Duodenal mucosa (tissue), 2 donors: ENCODE measurements at regions not wholly inside any gene's neighbourhood (a gene's known extent, or its start where the extent isn't known, plus 50 kb on each side); places are given as distances from the start of the nearest gene placed in this dataset.

Experiments
- H3K27ac ChIP-seq: one replicate; pipeline ENCODE4 v1.7.0; 2013; ENCODE audit warnings: low read depth, low read length
- H3K27me3 ChIP-seq, 2 donors: one replicate each; pipeline ENCODE4 v1.7.0; 2013; ENCODE audit warnings: low read length in 2 of 2, control low read depth in 1 of 2; ENCODE audit not compliant: insufficient read depth in 2 of 2, control insufficient read depth in 1 of 2
- H3K36me3 ChIP-seq, 2 donors: one replicate each; pipeline ENCODE4 v1.7.0; 2013; ENCODE audit warnings: low read length in 2 of 2, control low read depth in 1 of 2; ENCODE audit not compliant: insufficient read depth in 2 of 2, control insufficient read depth in 1 of 2
- H3K4me1 ChIP-seq, 2 donors: one replicate each; pipeline ENCODE4 v1.7.0; 2013; ENCODE audit warnings: low read length in 2 of 2, control low read depth in 1 of 2; ENCODE audit not compliant: insufficient read depth in 2 of 2, control insufficient read depth in 1 of 2
- H3K4me3 ChIP-seq, 2 donors: one replicate each; pipeline ENCODE4 v1.7.0; 2013; ENCODE audit warnings: low read length in 2 of 2, low read depth in 1 of 2
- H3K9ac ChIP-seq, 2 donors: one replicate each; pipeline ENCODE4 v1.7.0; 2013; ENCODE audit warnings: low read length in 2 of 2, low read depth in 1 of 2
- H3K9me3 ChIP-seq, 2 donors: one replicate each; pipeline ENCODE4 v1.7.0; 2013; ENCODE audit warnings: low read length in 2 of 2, control low read depth in 1 of 2; ENCODE audit not compliant: control insufficient read depth in 1 of 2

- Histone ChIP-seq H3K9ac (no peak overlapping the region), H3K9me3 (peaks cover 0 to 4% of the 10 kb centered on the region in 2 donors), H3K27ac (no peak overlapping the region), H3K36me3 (no peaks in the 10 kb centered on the region), H3K4me3 (no peak overlapping the region), H3K27me3 (no peaks in the 10 kb centered on the region), H3K4me1 (no peaks in the 10 kb centered on the region)
These were observed 181.1 kb upstream of the RBMS3 start for GRCh38 chr3:29099775-29100174.

DNA sequence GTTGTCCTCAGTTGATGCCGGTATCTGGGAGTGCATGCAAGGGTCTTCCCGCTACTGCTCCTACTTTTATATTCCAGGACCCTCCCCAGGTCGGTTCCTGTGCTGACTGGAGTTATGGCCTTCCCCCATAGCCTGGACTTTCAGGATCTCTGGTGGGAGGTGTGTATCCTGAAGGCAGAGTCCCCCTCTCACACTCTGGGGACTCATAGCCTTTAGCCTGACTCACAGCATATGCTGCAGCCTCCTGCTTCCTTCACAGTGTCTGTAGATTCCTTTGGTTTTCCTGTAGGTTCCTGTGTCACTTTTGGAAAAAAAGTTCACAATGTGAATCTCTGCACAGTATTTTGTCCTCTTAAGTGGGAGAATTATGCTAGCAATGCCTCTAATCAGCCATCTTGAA, 180.6 kb upstream of the RBMS3 start:
- H3K4me1 ChIP-seq = no peaks in the 10 kb centered on the region
- no peak overlapping the region for H3K27ac ChIP-seq
- no peaks in the 10 kb centered on the region for H3K27me3 ChIP-seq
- peaks cover 0 to 4% of the 10 kb centered on the region in 2 donors for H3K9me3 ChIP-seq
- no peak overlapping the region for H3K9ac ChIP-seq
- H3K4me3 ChIP-seq = no peak overlapping the region
- H3K36me3 ChIP-seq = no peaks in the 10 kb centered on the region

DNA sequence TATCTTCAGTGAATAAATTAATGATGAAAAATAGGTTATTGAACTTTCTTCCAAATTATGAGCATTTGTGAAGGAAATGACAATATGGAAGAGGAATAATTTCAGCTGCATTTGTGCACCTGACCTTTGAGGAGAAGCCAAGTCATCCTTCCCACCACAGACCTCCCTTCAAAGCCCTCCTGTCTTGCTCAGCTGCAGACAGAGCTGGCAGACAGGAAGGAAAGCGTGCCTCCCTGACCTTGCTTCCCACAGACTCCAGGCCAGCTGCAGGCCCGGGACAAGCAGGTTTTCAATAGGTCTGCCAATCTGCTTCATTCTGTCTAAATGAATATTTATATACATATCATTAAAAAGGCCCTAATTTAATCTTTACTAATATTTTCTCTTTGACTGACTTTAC, 152.9 kb upstream of the RBMS3 start:
- Histone ChIP-seq H3K4me1 (no peaks in the 10 kb centered on the region), H3K27me3 (no peaks in the 10 kb centered on the region), H3K36me3 (no peaks in the 10 kb centered on the region), H3K4me3 (no peak overlapping the region), H3K9me3 (no peaks in the 10 kb centered on the region), H3K9ac (no peak overlapping the region), H3K27ac (no peak overlapping the region)

DNA sequence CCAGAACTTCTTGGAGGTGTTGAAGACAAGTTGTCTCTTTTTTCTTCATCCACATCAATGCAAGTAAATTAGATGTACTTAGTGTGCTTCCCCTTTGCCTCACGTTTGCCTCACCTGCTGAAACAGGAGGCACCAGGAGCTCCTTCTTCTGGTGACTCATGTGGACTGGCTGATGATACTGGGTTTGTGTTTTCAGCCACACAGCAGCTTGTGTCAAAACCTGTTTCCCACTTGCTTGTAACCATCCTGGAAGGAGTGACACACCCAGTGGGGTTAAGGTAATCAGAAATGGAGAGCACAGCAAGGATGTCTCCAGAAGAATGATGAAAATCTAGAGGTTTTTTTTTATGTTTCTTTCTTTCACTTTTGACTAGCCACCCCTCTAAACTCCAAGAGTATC, 143.3 kb upstream of the RBMS3 start:
- Histone ChIP-seq H3K9me3 (no peaks in the 10 kb centered on the region), H3K4me1 (no peaks in the 10 kb centered on the region), H3K27ac (no peak overlapping the region), H3K4me3 (no peak overlapping the region), H3K36me3 (no peaks in the 10 kb centered on the region), H3K9ac (no peak overlapping the region), H3K27me3 (no peaks in the 10 kb centered on the region)

DNA sequence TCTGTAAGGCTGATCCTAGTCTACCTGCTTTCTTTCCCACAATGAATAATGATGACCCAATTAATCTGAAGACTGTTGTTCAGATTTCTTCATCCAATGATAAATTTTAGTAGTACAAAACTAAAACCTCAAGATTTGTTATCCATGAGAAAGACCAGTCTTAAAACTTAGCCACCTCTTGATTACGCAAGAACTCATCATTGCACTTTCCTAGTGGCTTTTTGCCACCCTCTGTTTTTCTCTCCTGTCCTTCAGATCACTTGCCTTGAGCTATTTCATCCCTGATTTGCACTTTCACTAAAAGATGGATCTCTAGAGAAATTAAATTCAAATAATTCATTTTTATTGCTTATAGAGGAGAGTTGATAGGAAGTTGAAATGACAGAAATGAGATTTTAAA, 142.7 kb upstream of the RBMS3 start:
- no peaks in the 10 kb centered on the region for H3K27me3 ChIP-seq

DNA sequence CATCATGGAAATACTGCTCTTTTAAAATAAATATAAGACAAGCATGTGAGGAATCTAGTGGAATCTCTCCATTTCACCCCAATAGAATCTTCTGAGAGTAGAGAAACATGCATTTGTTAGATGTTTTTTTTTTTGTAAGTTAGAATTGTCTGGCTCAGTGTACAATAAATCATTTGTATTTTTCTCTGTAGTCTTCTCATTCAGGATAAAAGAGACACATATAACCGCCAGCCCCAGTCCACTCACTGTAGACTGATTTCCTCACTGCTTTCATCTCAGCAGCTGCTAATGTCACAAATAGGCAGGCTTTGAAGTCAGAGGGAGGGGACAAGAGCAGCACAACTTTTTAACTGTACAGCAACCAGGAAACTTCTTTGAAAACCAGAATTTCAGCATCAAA, 140.2 kb upstream of the RBMS3 start:
- no peaks in the 10 kb centered on the region for H3K9me3 ChIP-seq
- H3K4me3 ChIP-seq = no peak overlapping the region
- no peak overlapping the region for H3K9ac ChIP-seq
- no peaks in the 10 kb centered on the region for H3K36me3 ChIP-seq
- H3K27ac ChIP-seq = no peak overlapping the region
- no peaks in the 10 kb centered on the region for H3K4me1 ChIP-seq
- no peaks in the 10 kb centered on the region for H3K27me3 ChIP-seq

More for the DNA sequence above, 142.7 kb upstream of the RBMS3 start:
- Histone ChIP-seq H3K4me1 (no peaks in the 10 kb centered on the region), H3K36me3 (no peaks in the 10 kb centered on the region), H3K27ac (no peak overlapping the region), H3K9ac (no peak overlapping the region), H3K4me3 (no peak overlapping the region), H3K9me3 (no peaks in the 10 kb centered on the region)

DNA sequence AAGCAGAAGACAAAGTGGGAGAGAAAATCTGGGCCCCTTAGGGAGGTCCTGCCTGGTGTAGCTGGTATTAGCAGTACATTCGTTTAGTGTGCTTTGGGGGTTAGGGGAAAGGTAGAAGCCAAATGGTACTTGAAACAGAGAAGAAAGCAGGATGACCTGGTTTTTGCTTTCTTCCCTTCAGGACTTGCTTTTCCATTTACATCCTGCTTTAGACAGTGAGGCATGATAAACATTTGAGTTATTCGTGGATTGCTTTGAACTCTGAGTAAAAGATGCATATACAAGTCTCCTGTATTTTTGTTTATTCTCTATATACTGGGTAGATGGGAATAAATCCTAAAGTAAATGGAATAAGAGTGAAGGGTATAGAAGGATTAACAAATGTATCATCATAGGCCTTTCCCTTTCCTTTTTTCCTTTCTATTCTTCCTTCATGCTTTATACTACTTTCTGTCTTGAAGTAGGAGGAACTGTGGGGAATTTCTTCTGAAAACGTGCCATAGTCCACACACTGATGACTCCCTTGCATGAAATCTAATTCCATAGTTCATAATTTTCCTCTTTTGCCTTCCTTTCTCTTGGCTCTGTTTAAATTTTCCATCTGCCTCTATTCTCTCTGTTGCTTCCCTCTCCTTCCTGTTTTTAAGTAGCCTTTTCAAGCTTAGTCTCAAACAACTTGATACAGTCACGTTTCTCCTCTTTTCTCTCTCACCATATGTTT, 139.5 kb upstream of the RBMS3 start:
- H3K9me3 ChIP-seq = no peaks in the 10 kb centered on the region
- no peak overlapping the region for H3K9ac ChIP-seq
- H3K36me3 ChIP-seq = no peaks in the 10 kb centered on the region
- no peaks in the 10 kb centered on the region for H3K4me1 ChIP-seq
- no peak overlapping the region for H3K4me3 ChIP-seq
- H3K27me3 ChIP-seq = no peaks in the 10 kb centered on the region
- H3K27ac ChIP-seq = no peak overlapping the region

DNA sequence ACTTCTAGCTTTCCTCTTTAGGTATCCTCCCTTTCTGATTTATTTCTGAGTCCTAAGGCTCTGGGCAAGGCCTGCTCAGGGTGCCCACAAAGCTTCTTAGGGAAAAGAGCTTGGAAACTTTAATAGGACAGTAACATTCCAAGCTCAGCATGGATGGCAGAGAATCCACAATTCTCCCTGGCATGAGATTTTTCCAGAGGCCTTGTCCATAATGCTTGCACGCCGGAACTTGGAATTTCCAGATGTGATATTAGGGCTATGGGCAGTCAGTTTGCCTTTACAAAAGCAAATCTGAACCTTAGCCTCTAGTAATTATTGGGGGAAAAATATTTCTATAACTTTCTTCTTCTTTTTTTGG, 139.0 kb upstream of the RBMS3 start:
- Histone ChIP-seq H3K9ac (no peak overlapping the region), H3K36me3 (no peaks in the 10 kb centered on the region), H3K27me3 (no peaks in the 10 kb centered on the region), H3K4me3 (no peak overlapping the region), H3K4me1 (no peaks in the 10 kb centered on the region), H3K27ac (no peak overlapping the region), H3K9me3 (no peaks in the 10 kb centered on the region)

- H3K4me3 ChIP-seq = no peak overlapping the region
- H3K36me3 ChIP-seq = no peaks in the 10 kb centered on the region
These were observed 137.7 kb upstream of the RBMS3 start for GRCh38 chr3:29143151-29143550.

GRCh38 chr3:29144361-29144760, 136.5 kb upstream of the RBMS3 start:
- H3K4me1 ChIP-seq = no peaks in the 10 kb centered on the region
- H3K36me3 ChIP-seq = no peaks in the 10 kb centered on the region
- H3K9me3 ChIP-seq = no peaks in the 10 kb centered on the region
- no peak overlapping the region for H3K27ac ChIP-seq
- H3K9ac ChIP-seq = no peak overlapping the region
- H3K27me3 ChIP-seq = no peaks in the 10 kb centered on the region
- no peak overlapping the region for H3K4me3 ChIP-seq

More at GRCh38 chr3:29143151-29143550, 137.7 kb upstream of the RBMS3 start:
- H3K9ac ChIP-seq = no peak overlapping the region
- no peaks in the 10 kb centered on the region for H3K4me1 ChIP-seq
- no peak overlapping the region for H3K27ac ChIP-seq
- no peaks in the 10 kb centered on the region for H3K27me3 ChIP-seq
- no peaks in the 10 kb centered on the region for H3K9me3 ChIP-seq

DNA sequence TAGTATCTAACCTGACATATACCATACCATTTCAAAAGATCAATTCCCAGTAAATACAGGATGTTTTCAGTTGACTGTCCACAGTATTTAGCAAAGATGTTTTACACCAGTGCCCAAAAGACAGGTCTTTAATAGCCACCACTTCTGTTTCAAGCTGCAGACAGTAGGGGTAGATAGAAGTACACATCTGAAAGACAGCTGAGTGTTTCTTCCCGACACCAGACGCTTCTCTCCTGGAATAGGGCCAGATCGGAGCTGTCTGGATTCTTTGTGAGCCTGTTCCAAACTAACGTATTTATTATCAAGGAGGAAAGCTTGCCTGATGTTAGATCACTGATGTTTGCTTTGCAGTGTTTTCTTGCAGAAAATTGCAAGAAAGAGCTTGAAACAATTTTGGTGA, 136.1 kb upstream of the RBMS3 start:
- no peaks in the 10 kb centered on the region for H3K27me3 ChIP-seq
- H3K36me3 ChIP-seq = no peaks in the 10 kb centered on the region
- no peak overlapping the region for H3K9ac ChIP-seq
- no peak overlapping the region for H3K4me3 ChIP-seq
- H3K4me1 ChIP-seq = no peaks in the 10 kb centered on the region
- no peak overlapping the region for H3K27ac ChIP-seq
- H3K9me3 ChIP-seq = no peaks in the 10 kb centered on the region
